Retinal pigment epithelial cell (primary cell): ENCODE measurements at regions not wholly inside any gene's neighbourhood (a gene's known extent, or its start where the extent isn't known, plus 50 kb on each side); places are given as distances from the start of the nearest gene placed in this dataset.

Source experiments
- DNase-seq: peaks from one replicate; pipeline ENCODE4 v3.0.0-alpha.2; 2010; ENCODE audit warnings: low read depth
- H3K4me3 ChIP-seq: 2 replicates; pipeline ENCODE4 v1.5.1; 2011; ENCODE audit warnings: mild to moderate bottlenecking, low read length, control low read depth, moderate library complexity
- CTCF ChIP-seq: conservative IDR thresholded peaks from 2 replicates; pipeline ENCODE4 v1.5.1; 2011; ENCODE audit warnings: low read depth, low read length, control low read depth, inconsistent platforms

GRCh38 chr10:22770270-22770669, 55.9 kb upstream of the PIP4K2A start:
- no peak overlapping the region for H3K4me3 ChIP-seq
- no peak for DNase-seq
- TF ChIP-seq CTCF, result no peak

GRCh38 chr10:22767859-22768258, 53.5 kb upstream of the PIP4K2A start:
- DNase-seq, result no peak
- TF ChIP-seq CTCF, result no peak
- no peak overlapping the region for H3K4me3 ChIP-seq

- TF ChIP-seq CTCF, result no peak
- no peak for DNase-seq
- H3K4me3 ChIP-seq, result no peak overlapping the region
Measured at GRCh38 chr10:22766693-22767092, 52.3 kb upstream of the PIP4K2A start.

- DNase-seq, result no peak
- no peak overlapping the region for H3K4me3 ChIP-seq
- TF ChIP-seq CTCF, result no peak
Measured at GRCh38 chr10:22765660-22766547, 51.5 kb upstream of the PIP4K2A start.

GRCh38 chr10:22764639-22765038, 50.3 kb upstream of the PIP4K2A start:
- no peak for TF ChIP-seq CTCF
- no peak overlapping the region for H3K4me3 ChIP-seq
- no peak for DNase-seq
